Keratinocyte (primary cell): ENCODE measurements at regions not wholly inside any gene's neighbourhood (a gene's known extent, or its start where the extent isn't known, plus 50 kb on each side); places are given as distances from the start of the nearest gene placed in this dataset.

Experiments
- DNase-seq: peaks from one replicate; pipeline ENCODE4 v3.0.0-alpha.2; 2011; ENCODE audit warnings: low read depth, missing footprints, low spot score
- FAIRE-seq: peaks from 2 replicates; lab custom pipeline; 2011; peaks lifted over from hg19 to GRCh38; lab: Jason Lieb, UNC
- H2AFZ ChIP-seq: 2 replicates; pipeline ENCODE4 v1.6.0; 2012; ENCODE audit warnings: low read length, control low read depth, inconsistent platforms; ENCODE audit not compliant: control insufficient read depth
- H3K27ac ChIP-seq: 2 replicates; pipeline ENCODE4 v1.5.1; 2011; ENCODE audit warnings: low read length; ENCODE audit not compliant: control insufficient read depth, insufficient read depth
- H3K27me3 ChIP-seq: 3 replicates; pipeline ENCODE4 v1.6.0; 2011; ENCODE audit warnings: low read length; ENCODE audit not compliant: control insufficient read depth, insufficient read depth; ENCODE audit errors: extremely low read depth
- H3K36me3 ChIP-seq, 2 experiments: 2 replicates in 1 of 2; 3 replicates in 1 of 2; pipeline ENCODE4 v1.5.1; 2011; ENCODE audit warnings: low read length in 2 of 2, mild to moderate bottlenecking in 1 of 2; ENCODE audit not compliant: control insufficient read depth in 2 of 2, insufficient read depth in 2 of 2; ENCODE audit errors: extremely low read depth in 1 of 2
- H3K4me1 ChIP-seq: 3 replicates; pipeline ENCODE4 v1.5.1; 2011; ENCODE audit warnings: low read length; ENCODE audit not compliant: control insufficient read depth, insufficient read depth; ENCODE audit errors: extremely low read depth
- H3K4me2 ChIP-seq: 3 replicates; pipeline ENCODE4 v1.6.0; 2011; ENCODE audit warnings: low read depth, low read length; ENCODE audit not compliant: control insufficient read depth, insufficient read depth; ENCODE audit errors: extremely low read depth
- H3K4me3 ChIP-seq, 3 experiments: fragments of 200-600 bp in 1 of 3; sonication (generic) in 1 of 3; 2 replicates in 2 of 3; 3 replicates in 1 of 3; pipeline ENCODE4 v1.5.1; 2011 to 2016; ENCODE audit warnings: low read length in 3 of 3, mild to moderate bottlenecking in 3 of 3, control low read depth in 2 of 3, inconsistent platforms in 1 of 3, low read depth in 1 of 3, mixed read lengths in 1 of 3, mixed run types in 1 of 3, moderate library complexity in 1 of 3; ENCODE audit not compliant: control insufficient read depth in 2 of 3, insufficient read depth in 2 of 3; ENCODE audit errors: extremely low read depth in 1 of 3
- H3K79me2 ChIP-seq: 2 replicates; pipeline ENCODE4 v1.6.0; 2012; ENCODE audit warnings: low read length; ENCODE audit not compliant: control insufficient read depth, insufficient read depth
- H3K9ac ChIP-seq: 3 replicates; pipeline ENCODE4 v1.6.0; 2011; ENCODE audit warnings: low read length; ENCODE audit not compliant: control insufficient read depth, insufficient read depth; ENCODE audit errors: extremely low read depth
- H3K9me1 ChIP-seq: 3 replicates; pipeline ENCODE4 v1.6.0; 2011; ENCODE audit warnings: low read length; ENCODE audit not compliant: control insufficient read depth, insufficient read depth; ENCODE audit errors: extremely low read depth
- H3K9me3 ChIP-seq: 2 replicates; pipeline ENCODE4 v1.5.1; 2012; ENCODE audit warnings: low read depth, low read length; ENCODE audit not compliant: control insufficient read depth
- H4K20me1 ChIP-seq: 3 replicates; pipeline ENCODE4 v1.6.0; 2011; ENCODE audit warnings: low read length; ENCODE audit not compliant: control insufficient read depth, insufficient read depth; ENCODE audit errors: extremely low read depth
- CTCF ChIP-seq, 3 experiments: IDR thresholded peaks in 1 of 3; conservative IDR thresholded peaks in 1 of 3; optimal IDR thresholded peaks in 1 of 3; 2 replicates in 2 of 3; 3 replicates in 1 of 3; pipeline versions ENCODE3 to v1.5.1; 2011; ENCODE audit warnings: low read length in 3 of 3, mild to moderate bottlenecking in 3 of 3, moderate library complexity in 2 of 3, control low read depth in 1 of 3, inconsistent platforms in 1 of 3; ENCODE audit not compliant: insufficient read depth in 2 of 3; ENCODE audit errors: extremely low read depth in 1 of 3
- EZH2 ChIP-seq: IDR thresholded peaks from one replicate; pipeline ENCODE4 v1.6.1; 2012; ENCODE audit warnings: inconsistent platforms, mild to moderate bottlenecking, low read length, moderate library complexity
- dilution Hi-C: fragments of 300-500 bp; cut with MboI; formaldehyde crosslinking; loops from one replicate; pipeline ENCODE4 v1.7.0; 2020; ENCODE audit warnings: low sequenced_read_pairs; ENCODE audit not compliant: extremely low pct_ligation_motif_present

- Histone ChIP-seq H3K9me1 (no peaks in the 10 kb centered on the region), H3K36me3 (no peaks in the 10 kb centered on the region), H3K27me3 (no peaks in the 10 kb centered on the region), H3K4me2 (no peak overlapping the region), H4K20me1 (no peaks in the 10 kb centered on the region), H3K4me1 (no peaks in the 10 kb centered on the region), H3K9me3 (no peaks in the 10 kb centered on the region), H3K9ac (no peak overlapping the region), H3K27ac (no peak overlapping the region), H2AFZ (no peak overlapping the region), H3K79me2 (no peaks in the 10 kb centered on the region), H3K4me3 (no peak overlapping the region)
- FAIRE-seq (no peak), DNase-seq (no peak)
- dilution Hi-C loops: no loop called here
- no peak for TF ChIP-seq EZH2
- TF ChIP-seq CTCF (optimal IDR thresholded peaks at IDR 0.05 in 1 of 3, IDR thresholded peaks at IDR 0.05 in 1 of 3, conservative IDR thresholded peaks at IDR 0.05 in 1 of 3; ENCODE audit: extremely low read depth in 1 of 3, insufficient read depth in 2 of 3, low read length in 3 of 3): no peak
Observed at GRCh38 chr18:72612894-72613533, 68.9 kb upstream of the CBLN2 start.

- no peak for TF ChIP-seq EZH2
- no peak overlapping the region for H3K9ac ChIP-seq
- no peaks in the 10 kb centered on the region for H3K9me1 ChIP-seq
- H3K4me2 ChIP-seq: no peak overlapping the region
- no peaks in the 10 kb centered on the region for H4K20me1 ChIP-seq
- H3K4me1 ChIP-seq: no peaks in the 10 kb centered on the region
- dilution Hi-C loops: no loop called here
- DNase-seq (no peak), FAIRE-seq (no peak)
- H3K9me3 ChIP-seq: no peaks in the 10 kb centered on the region
- H3K36me3 ChIP-seq: no peaks in the 10 kb centered on the region
- no peaks in the 10 kb centered on the region for H3K27me3 ChIP-seq
- no peaks in the 10 kb centered on the region for H3K79me2 ChIP-seq
- no peak overlapping the region for H3K27ac ChIP-seq
- H3K4me3 ChIP-seq: no peak overlapping the region
- H2AFZ ChIP-seq: no peak overlapping the region
Observed at GRCh38 chr18:72605376-72605775, 61.2 kb upstream of the CBLN2 start.

- dilution Hi-C loops: no loop called here
- H3K9me3 ChIP-seq: peaks cover 2% of the 10 kb centered on the region
- DNase-seq (no peak), FAIRE-seq (no peak)
- H4K20me1 ChIP-seq: no peaks in the 10 kb centered on the region
- no peaks in the 10 kb centered on the region for H3K4me1 ChIP-seq
- no peak for TF ChIP-seq CTCF (optimal IDR thresholded peaks at IDR 0.05 in 1 of 3, IDR thresholded peaks at IDR 0.05 in 1 of 3, conservative IDR thresholded peaks at IDR 0.05 in 1 of 3; ENCODE audit: extremely low read depth in 1 of 3, insufficient read depth in 2 of 3, low read length in 3 of 3)
- TF ChIP-seq EZH2: no peak
- no peaks in the 10 kb centered on the region for H3K36me3 ChIP-seq
- no peaks in the 10 kb centered on the region for H3K9me1 ChIP-seq
- H3K79me2 ChIP-seq: no peaks in the 10 kb centered on the region
- H3K27me3 ChIP-seq: no peaks in the 10 kb centered on the region
- H2AFZ ChIP-seq: no peak overlapping the region
- no peak overlapping the region for H3K4me3 ChIP-seq
- H3K4me2 ChIP-seq: no peak overlapping the region
- H3K27ac ChIP-seq: no peak overlapping the region
- no peak overlapping the region for H3K9ac ChIP-seq
Observed at GRCh38 chr18:72601944-72602343, 57.8 kb upstream of the CBLN2 start.
